HFFc6 (cell line): ENCODE measurements at regions not wholly inside any gene's neighbourhood (a gene's known extent, or its start where the extent isn't known, plus 50 kb on each side); places are given as distances from the start of the nearest gene placed in this dataset.

Source experiments
- DNase-seq: peaks from one replicate; pipeline ENCODE4 v3.0.0-alpha.2; 2018
- H3K27ac Mint-ChIP-seq: 2 replicates; pipeline ENCODE4 v1.8.0; 2020; ENCODE audit warnings: mild to moderate bottlenecking, mixed read lengths
- H3K27me3 Mint-ChIP-seq: 2 replicates; pipeline ENCODE4 v1.8.0; 2021; ENCODE audit warnings: mild to moderate bottlenecking, moderate library complexity, mixed read lengths; ENCODE audit not compliant: insufficient read depth
- H3K36me3 Mint-ChIP-seq: 2 replicates; pipeline ENCODE4 v1.8.0; 2021; ENCODE audit warnings: low read depth, mixed read lengths
- H3K4me1 Mint-ChIP-seq: 2 replicates; pipeline ENCODE4 v1.8.0; 2020; ENCODE audit warnings: low read depth, mixed read lengths
- H3K4me3 Mint-ChIP-seq: 2 replicates; pipeline ENCODE4 v1.8.0; 2020; ENCODE audit warnings: mild to moderate bottlenecking, moderate library complexity, mixed read lengths
- H3K9me3 Mint-ChIP-seq: 2 replicates; pipeline ENCODE4 v1.8.0; 2020; ENCODE audit warnings: mild to moderate bottlenecking, mixed read lengths
- TF ChIP-seq, protein P1 (sequence below): fragments of 200-600 bp; sonication (generic); IDR thresholded peaks from 2 replicates; pipeline ENCODE4 v1.5.0; 2021; ENCODE audit warnings: antibody characterized with exemption, mild to moderate bottlenecking

DNA sequence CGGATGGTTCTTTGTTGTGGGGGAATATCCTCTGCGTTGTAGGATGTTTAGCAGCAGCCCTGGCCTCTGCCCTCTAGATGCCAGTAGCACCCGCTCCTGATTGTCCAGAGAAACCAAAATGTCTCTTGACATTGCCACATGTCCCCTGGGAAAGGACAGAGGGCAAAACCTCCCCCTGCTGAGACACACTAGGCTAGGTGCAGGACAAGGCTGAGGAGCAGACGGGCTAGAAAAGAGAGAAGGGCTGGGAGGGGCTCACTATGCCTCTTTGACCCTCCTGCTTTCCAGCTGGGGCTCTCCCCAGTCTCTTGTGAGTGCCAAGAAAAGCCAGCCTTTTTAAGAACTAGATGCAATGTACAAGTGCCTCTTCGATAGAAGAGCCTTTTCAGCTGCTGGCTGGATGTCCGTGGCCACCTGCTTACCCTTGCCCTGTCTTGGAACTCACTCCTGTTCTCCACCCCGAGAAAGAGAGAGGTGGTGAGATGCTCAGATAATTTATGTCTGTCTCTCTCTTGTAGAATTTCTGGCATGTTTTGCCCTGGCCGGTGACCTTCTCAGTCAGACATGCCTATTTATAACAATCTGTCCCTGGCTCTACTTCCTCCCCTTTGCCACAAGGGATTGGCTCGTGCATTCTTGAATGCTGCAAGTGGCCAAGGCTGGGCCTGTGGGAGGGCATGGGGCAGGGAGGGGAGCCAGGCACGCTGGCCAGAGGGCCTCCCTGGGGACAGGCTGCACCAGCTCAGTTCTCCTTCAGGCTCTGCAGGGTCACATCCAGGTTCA lies 142.6 kb downstream of the RPLP1 start:
- Mint-ChIP-seq H3K9me3 (no peaks in the 10 kb centered on the region), H3K4me1 (no peaks in the 10 kb centered on the region), H3K4me3 (no peak overlapping the region), H3K27me3 (peaks cover 41% of the 10 kb centered on the region), H3K36me3 (no peaks in the 10 kb centered on the region), H3K27ac (no peak overlapping the region)
- TF ChIP-seq, protein P1, sequence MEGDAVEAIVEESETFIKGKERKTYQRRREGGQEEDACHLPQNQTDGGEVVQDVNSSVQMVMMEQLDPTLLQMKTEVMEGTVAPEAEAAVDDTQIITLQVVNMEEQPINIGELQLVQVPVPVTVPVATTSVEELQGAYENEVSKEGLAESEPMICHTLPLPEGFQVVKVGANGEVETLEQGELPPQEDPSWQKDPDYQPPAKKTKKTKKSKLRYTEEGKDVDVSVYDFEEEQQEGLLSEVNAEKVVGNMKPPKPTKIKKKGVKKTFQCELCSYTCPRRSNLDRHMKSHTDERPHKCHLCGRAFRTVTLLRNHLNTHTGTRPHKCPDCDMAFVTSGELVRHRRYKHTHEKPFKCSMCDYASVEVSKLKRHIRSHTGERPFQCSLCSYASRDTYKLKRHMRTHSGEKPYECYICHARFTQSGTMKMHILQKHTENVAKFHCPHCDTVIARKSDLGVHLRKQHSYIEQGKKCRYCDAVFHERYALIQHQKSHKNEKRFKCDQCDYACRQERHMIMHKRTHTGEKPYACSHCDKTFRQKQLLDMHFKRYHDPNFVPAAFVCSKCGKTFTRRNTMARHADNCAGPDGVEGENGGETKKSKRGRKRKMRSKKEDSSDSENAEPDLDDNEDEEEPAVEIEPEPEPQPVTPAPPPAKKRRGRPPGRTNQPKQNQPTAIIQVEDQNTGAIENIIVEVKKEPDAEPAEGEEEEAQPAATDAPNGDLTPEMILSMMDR: no peak
- no peak for DNase-seq

DNA sequence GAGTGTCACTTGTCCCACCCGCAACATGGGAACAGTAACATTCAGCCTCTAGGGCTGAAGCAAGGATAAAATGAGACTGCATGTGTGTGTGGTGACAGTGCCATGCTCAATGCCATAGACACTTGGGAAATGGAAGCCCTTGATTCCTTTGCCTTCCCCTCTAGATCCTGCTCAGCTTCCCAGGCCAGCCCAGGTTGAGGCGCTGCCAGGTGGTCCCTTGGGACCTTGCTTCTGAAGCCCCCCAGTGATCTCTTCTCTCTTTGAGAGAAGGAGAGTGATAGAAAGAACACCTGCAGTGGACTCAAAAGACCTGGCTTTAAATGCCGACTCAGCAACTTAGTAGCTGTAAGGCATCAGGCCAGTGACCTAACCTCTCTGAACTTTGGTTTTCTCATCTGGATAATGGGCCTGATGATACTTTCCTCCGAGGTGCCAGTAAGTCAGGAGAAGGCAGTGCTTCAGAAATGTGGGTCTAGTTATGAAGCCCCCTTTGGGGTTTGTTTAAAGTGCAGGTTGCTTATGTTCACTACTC lies 144.5 kb downstream of the RPLP1 start:
- H3K36me3 Mint-ChIP-seq: no peaks in the 10 kb centered on the region
- no peak for DNase-seq
- no peaks in the 10 kb centered on the region for H3K4me1 Mint-ChIP-seq
- no peak overlapping the region for H3K4me3 Mint-ChIP-seq
- no peak overlapping the region for H3K27ac Mint-ChIP-seq
- TF ChIP-seq, protein P1: no peak
- peaks cover 30% of the 10 kb centered on the region for H3K27me3 Mint-ChIP-seq
- H3K9me3 Mint-ChIP-seq: no peaks in the 10 kb centered on the region

DNA sequence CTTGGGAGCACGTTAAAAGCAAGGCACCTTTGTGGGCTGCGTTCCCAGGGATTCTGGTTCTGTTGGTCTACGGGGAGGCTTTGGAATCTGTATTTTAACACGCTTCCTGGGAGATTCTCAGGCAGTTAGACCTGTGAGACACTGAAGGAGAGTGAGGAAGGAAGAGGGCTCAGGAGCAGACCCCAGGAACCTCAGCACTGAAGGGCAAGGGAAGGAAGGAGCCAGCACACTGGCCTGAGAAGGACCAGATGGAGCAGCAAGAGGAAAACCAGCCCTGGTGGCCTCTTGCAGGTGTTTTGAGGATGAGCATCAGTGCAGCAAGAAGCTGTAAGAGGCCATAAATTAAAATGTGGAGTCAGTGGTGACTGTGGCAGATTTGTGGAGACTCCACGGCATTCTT lies 146.7 kb downstream of the RPLP1 start:
- no peak for DNase-seq
- no peaks in the 10 kb centered on the region for H3K36me3 Mint-ChIP-seq
- no peaks in the 10 kb centered on the region for H3K4me1 Mint-ChIP-seq
- TF ChIP-seq, protein P1: no peak
- peaks cover 45% of the 10 kb centered on the region for H3K27me3 Mint-ChIP-seq
- H3K27ac Mint-ChIP-seq: no peak overlapping the region
- H3K9me3 Mint-ChIP-seq: no peaks in the 10 kb centered on the region
- no peak overlapping the region for H3K4me3 Mint-ChIP-seq

DNA sequence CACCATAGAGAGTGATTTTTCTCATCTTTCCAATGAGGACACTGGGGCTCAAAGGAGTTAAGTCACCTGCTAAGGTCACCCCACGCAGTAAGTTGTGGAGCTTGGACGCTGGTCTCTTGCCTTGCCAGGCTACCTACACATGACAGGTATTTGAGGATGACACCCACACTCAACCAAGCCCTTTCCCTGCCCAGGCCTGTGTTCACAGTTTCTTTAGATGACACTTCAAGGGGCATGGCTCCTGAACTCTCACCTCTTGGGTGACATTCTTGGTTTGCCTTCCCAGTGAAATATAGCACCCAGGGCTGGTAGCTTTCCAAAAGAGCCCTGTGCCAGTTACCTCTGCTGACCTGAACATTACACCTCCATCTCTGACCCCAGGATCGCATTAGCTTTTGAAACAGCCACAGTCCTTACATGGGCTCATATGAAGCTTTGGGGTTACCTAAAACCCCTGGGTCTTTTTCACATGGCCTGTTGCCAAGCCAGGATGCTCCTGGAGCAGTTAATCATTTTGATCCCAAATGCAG lies 148.0 kb downstream of the RPLP1 start:
- DNase-seq: no peak
- no peaks in the 10 kb centered on the region for H3K9me3 Mint-ChIP-seq
- no peak overlapping the region for H3K27ac Mint-ChIP-seq
- no peak overlapping the region for H3K4me3 Mint-ChIP-seq
- H3K4me1 Mint-ChIP-seq: no peaks in the 10 kb centered on the region
- H3K36me3 Mint-ChIP-seq: no peaks in the 10 kb centered on the region
- TF ChIP-seq, protein P1: no peak
- peaks cover 42% of the 10 kb centered on the region for H3K27me3 Mint-ChIP-seq

DNA sequence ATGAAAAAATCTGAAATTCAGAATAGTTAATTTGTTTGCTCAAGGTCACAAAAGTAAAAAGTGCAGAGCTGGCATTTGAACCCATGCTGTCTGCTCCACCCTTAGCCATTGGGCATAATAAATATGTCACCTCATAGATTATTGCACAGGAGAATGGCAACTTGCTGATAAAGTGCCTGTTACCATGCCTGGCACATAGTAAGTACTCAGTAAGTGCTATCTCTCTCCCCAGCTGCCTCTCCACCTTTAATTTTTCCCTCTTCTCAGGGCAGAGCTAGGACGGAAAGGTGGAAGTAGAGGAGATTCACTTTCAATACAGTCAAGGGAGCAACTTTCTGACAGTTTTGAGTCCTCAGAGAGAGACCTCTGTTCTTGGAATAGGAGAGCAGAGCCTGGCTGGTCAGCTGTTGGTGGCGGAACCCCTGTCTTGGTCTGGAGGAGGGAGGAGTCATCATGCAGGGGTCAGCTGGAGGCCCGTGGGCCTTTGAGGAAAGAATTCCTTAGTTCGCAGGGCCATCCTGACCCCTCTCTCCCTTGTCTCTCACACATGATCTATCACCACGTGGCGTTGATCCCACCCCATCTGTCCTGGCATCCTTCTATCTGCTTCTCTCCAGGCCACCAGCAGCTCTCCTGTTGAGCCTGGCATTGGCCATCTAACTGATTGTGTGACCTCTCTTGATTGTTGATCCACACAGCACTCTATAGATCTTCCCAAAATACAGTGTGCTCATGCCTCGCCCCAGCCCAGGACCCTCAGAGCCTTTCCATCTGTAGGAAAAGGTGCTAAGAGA lies 149.3 kb downstream of the RPLP1 start:
- no peak for DNase-seq
- Mint-ChIP-seq H3K9me3 (no peaks in the 10 kb centered on the region), H3K4me1 (no peaks in the 10 kb centered on the region), H3K27me3 (peaks cover 48% of the 10 kb centered on the region), H3K4me3 (no peak overlapping the region), H3K27ac (no peak overlapping the region), H3K36me3 (no peaks in the 10 kb centered on the region)
- TF ChIP-seq, protein P1: no peak
